H1 (cell line): ENCODE measurements at regions not wholly inside any gene's neighbourhood (a gene's known extent, or its start where the extent isn't known, plus 50 kb on each side); places are given as distances from the start of the nearest gene placed in this dataset.

Experiments
- CTCF ChIA-PET: fragments of 300-600 bp; sonication (Branson Sonifier 250); formaldehyde crosslinking; loops from one replicate; lab custom pipeline; 2021; ENCODE audit not compliant: partially characterized antibody; lab: Charles Lee
- POLR2A ChIA-PET: fragments of 300-600 bp; sonication (Branson Sonifier 250); formaldehyde crosslinking; loops from one replicate; lab custom pipeline; 2021; ENCODE audit warnings: inconsistent platforms; ENCODE audit not compliant: partially characterized antibody; lab: Charles Lee
- DNase-seq, 2 experiments: peaks; one replicate each; pipeline versions ENCODE4 v3.0.0 to v3.0.0-alpha.2; 2010 to 2022; ENCODE audit warnings: low spot score in 2 of 2, low read depth in 1 of 2, mixed read lengths in 1 of 2
- FAIRE-seq: peaks from 2 replicates; lab custom pipeline; 2011; peaks lifted over from hg19 to GRCh38; lab: Jason Lieb, UNC
- H2AFZ ChIP-seq: 2 replicates; pipeline ENCODE4 v1.8.1; 2012; ENCODE audit warnings: low read length, inconsistent platforms
- H2AK5ac ChIP-seq: 2 replicates; pipeline ENCODE4 v1.6.1; 2013; ENCODE audit warnings: low read depth, low read length
- H2BK120ac ChIP-seq: replicated peaks from 2 replicates; pipeline ENCODE3; 2013; ENCODE audit warnings: low read depth, low read length, inconsistent platforms
- H2BK12ac ChIP-seq: 2 replicates; pipeline ENCODE4 v1.6.1; 2013; ENCODE audit warnings: low read depth, low read length
- H2BK15ac ChIP-seq: 2 replicates; pipeline ENCODE4 v1.6.1; 2013; ENCODE audit warnings: low read length
- H2BK20ac ChIP-seq: 2 replicates; pipeline ENCODE4 v1.6.1; 2013; ENCODE audit warnings: low read length
- H2BK5ac ChIP-seq: 2 replicates; pipeline ENCODE4 v1.6.1; 2013; ENCODE audit warnings: low read depth, low read length
- H3K14ac ChIP-seq: 2 replicates; pipeline ENCODE4 v1.6.1; 2013; ENCODE audit warnings: inconsistent platforms; ENCODE audit not compliant: insufficient read length
- H3K18ac ChIP-seq: 2 replicates; pipeline ENCODE4 v1.6.1; 2013; ENCODE audit warnings: low read length; ENCODE audit errors: extremely low read depth
- H3K23ac ChIP-seq: 2 replicates; pipeline ENCODE4 v1.6.1; 2013; ENCODE audit warnings: inconsistent platforms; ENCODE audit not compliant: insufficient read length
- H3K23me2 ChIP-seq: 2 replicates; pipeline ENCODE4 v1.6.1; 2013; ENCODE audit warnings: low read depth, low read length
- H3K27ac ChIP-seq: 2 replicates; pipeline ENCODE4 v1.6.1; 2011; ENCODE audit warnings: low read depth, low read length, inconsistent platforms
- H3K27me3 ChIP-seq, 4 experiments: replicated peaks in 1 of 4; 1 replicate in 1 of 4; 2 replicates in 3 of 4; pipeline versions ENCODE4 v1.6.1 to v1.8.1; 2011 to 2013; ENCODE audit warnings: low read length in 3 of 4, mild to moderate bottlenecking in 3 of 4, inconsistent platforms in 2 of 4, mixed read lengths in 2 of 4, moderate library complexity in 1 of 4; ENCODE audit not compliant: control insufficient read depth in 3 of 4, insufficient read depth in 3 of 4; ENCODE audit errors: extremely low read depth in 1 of 4
- H3K36me3 ChIP-seq, 4 experiments: 2 replicates each; pipeline versions ENCODE4 v1.6.1 to v1.8.1; 2011 to 2013; ENCODE audit warnings: mild to moderate bottlenecking in 4 of 4, low read length in 3 of 4, moderate library complexity in 2 of 4, control low read depth in 1 of 4, inconsistent platforms in 1 of 4; ENCODE audit not compliant: insufficient read depth in 4 of 4, control insufficient read depth in 2 of 4
- H3K4ac ChIP-seq: replicated peaks from 2 replicates; pipeline ENCODE3; 2013; ENCODE audit warnings: low read length, low read depth, mixed read lengths, inconsistent platforms; ENCODE audit not compliant: insufficient read length
- H3K4me1 ChIP-seq, 4 experiments: replicated peaks in 1 of 4; 1 replicate in 1 of 4; 2 replicates in 3 of 4; pipeline versions ENCODE4 v1.6.1 to v1.8.1; 2011 to 2013; ENCODE audit warnings: low read length in 3 of 4, inconsistent platforms in 2 of 4, mixed read lengths in 1 of 4; ENCODE audit not compliant: insufficient read depth in 4 of 4, control insufficient read depth in 3 of 4
- H3K4me2 ChIP-seq, 2 experiments: 2 replicates each; pipeline versions ENCODE4 v1.6.1 to v1.8.1; 2011 to 2013; ENCODE audit warnings: low read depth in 2 of 2, low read length in 2 of 2, control low read depth in 1 of 2, inconsistent platforms in 1 of 2, mild to moderate bottlenecking in 1 of 2; ENCODE audit not compliant: insufficient read depth in 1 of 2
- H3K4me3 ChIP-seq, 4 experiments: fragments of 200-600, 300-600 bp in 1 of 4; sonication (generic), shearing (Covaris generic), sonication (Bioruptor Twin) in 1 of 4; 2 replicates each; pipeline versions ENCODE4 v1.5.1 to v1.8.1; 2011 to 2016; ENCODE audit warnings: low read length in 4 of 4, low read depth in 3 of 4, control low read depth in 2 of 4, inconsistent platforms in 2 of 4, mild to moderate bottlenecking in 2 of 4, mixed read lengths in 1 of 4, moderate library complexity in 1 of 4; ENCODE audit not compliant: insufficient read depth in 2 of 4; ENCODE audit errors: extremely low read depth in 1 of 4
- H3K56ac ChIP-seq: replicated peaks from 2 replicates; pipeline ENCODE3; 2013; ENCODE audit warnings: low read depth, mild to moderate bottlenecking, mixed read lengths, low read length, inconsistent platforms; ENCODE audit not compliant: insufficient read length
- H3K79me1 ChIP-seq: 2 replicates; pipeline ENCODE4 v1.6.1; 2013; ENCODE audit warnings: low read depth, low read length, control low read depth
- H3K79me2 ChIP-seq, 2 experiments: 2 replicates each; pipeline versions ENCODE4 v1.6.1 to v1.8.1; 2012 to 2013; ENCODE audit warnings: low read length in 2 of 2, mild to moderate bottlenecking in 2 of 2, inconsistent platforms in 1 of 2; ENCODE audit not compliant: insufficient read depth in 2 of 2, control insufficient read depth in 1 of 2
- H3K9ac ChIP-seq, 4 experiments: replicated peaks in 1 of 4; 1 replicate in 1 of 4; 2 replicates in 3 of 4; pipeline versions ENCODE4 v1.6.1 to v1.8.1; 2011 to 2013; ENCODE audit warnings: low read depth in 3 of 4, low read length in 3 of 4, control low read depth in 2 of 4, mild to moderate bottlenecking in 2 of 4, moderate library complexity in 2 of 4, inconsistent platforms in 1 of 4; ENCODE audit errors: extremely low read depth in 1 of 4
- H3K9me3 ChIP-seq, 2 experiments: 2 replicates each; pipeline versions ENCODE4 v1.6.1 to v1.8.1; 2012 to 2013; ENCODE audit warnings: mild to moderate bottlenecking in 2 of 2, moderate library complexity in 2 of 2, control low read depth in 1 of 2, inconsistent platforms in 1 of 2, low read depth in 1 of 2, low read length in 1 of 2, mixed read lengths in 1 of 2; ENCODE audit not compliant: insufficient read depth in 2 of 2
- H4K20me1 ChIP-seq, 2 experiments: replicated peaks in 1 of 2; 2 replicates each; pipeline versions ENCODE3 to v1.8.1; 2011 to 2013; ENCODE audit warnings: inconsistent platforms in 2 of 2, low read length in 2 of 2, mild to moderate bottlenecking in 1 of 2; ENCODE audit not compliant: insufficient read depth in 2 of 2, control insufficient read depth in 1 of 2
- H4K5ac ChIP-seq: 2 replicates; pipeline ENCODE4 v1.6.1; 2013; ENCODE audit warnings: low read length, low read depth, mixed read lengths, inconsistent platforms; ENCODE audit not compliant: insufficient read length
- H4K8ac ChIP-seq: 2 replicates; pipeline ENCODE4 v1.8.0; 2013; ENCODE audit warnings: mild to moderate bottlenecking, moderate library complexity, low read length, inconsistent platforms; ENCODE audit not compliant: insufficient read depth; ENCODE audit errors: extremely low read depth
- H4K91ac ChIP-seq: replicated peaks from 2 replicates; pipeline ENCODE3; 2013; ENCODE audit warnings: low read length, mixed read lengths, inconsistent platforms; ENCODE audit not compliant: insufficient read length
- KDM1A ChIP-seq: fragments of 200-600, 300-600 bp; sonication (generic); IDR thresholded peaks from 2 replicates; pipeline ENCODE4 v1.7.1; 2016; ENCODE audit warnings: mild to moderate bottlenecking, low read length, borderline replicate concordance
- RFX5 ChIP-seq: IDR thresholded peaks from 2 replicates; pipeline ENCODE4 v1.6.1; 2011; ENCODE audit warnings: low read depth, low read length, improper control_type of control experiment, borderline replicate concordance
- WGBS, 2 experiments: shearing (Covaris generic) in 1 of 2; methylation state at CpG; one replicate each; pipeline versions ENCODE4 v1.1.6 to v1.1.7; 2013 to 2015; ENCODE audit warnings: low lambda C conversion rate in 2 of 2, mixed read lengths in 2 of 2, inconsistent platforms in 1 of 2, low coverage in 1 of 2, missing lambda C conversion rate in 1 of 2; ENCODE audit not compliant: insufficient replicate concordance in 2 of 2, insufficient coverage in 1 of 2, insufficient read length in 1 of 2; ENCODE audit errors: extremely low coverage in 1 of 2, missing lambda C conversion rate in 1 of 2; 5-methylcytosine and 5-hydroxymethylcytosine counted together

GRCh38 chr3:132961991-132962390, 76.2 kb upstream of the TMEM108 start:
- no peak overlapping the region for H3K56ac ChIP-seq
- 100% methylated on average over 1 of the region's 1 CpG; no CpG with 5 or more reads in 1 of the 2 experiments for WGBS, 2 experiments
- no peak overlapping the region for H2AFZ ChIP-seq
- H3K27me3 ChIP-seq = no peaks in the 10 kb centered on the region
- no peak overlapping the region for H2BK120ac ChIP-seq
- DNase-seq = no peak
- H2BK15ac ChIP-seq = no peak overlapping the region
- no peak overlapping the region for H3K18ac ChIP-seq
- H3K4me1 ChIP-seq = no peaks in the 10 kb centered on the region
- H3K9me3 ChIP-seq = no peaks in the 10 kb centered on the region
- H3K36me3 ChIP-seq = no peaks in the 10 kb centered on the region
- CTCF ChIA-PET = interaction anchor here (1.1 to 1.2 kb wide), 2 partner anchors 9 to 25 kb away, joined by 3 read pairs; no protein-coding TSS in a partner anchor
- no peak overlapping the region for H3K4ac ChIP-seq
- H3K4me2 ChIP-seq = no peak overlapping the region
- no peak for FAIRE-seq
- no peak overlapping the region for H3K14ac ChIP-seq
- no peak overlapping the region for H2BK5ac ChIP-seq
- TF ChIP-seq RFX5 (no peak), KDM1A (no peak)
- H3K9ac ChIP-seq = no peak overlapping the region
- H3K23ac ChIP-seq = no peak overlapping the region
- no peaks in the 10 kb centered on the region for H3K79me1 ChIP-seq
- H4K5ac ChIP-seq = no peak overlapping the region
- POLR2A ChIA-PET = no interaction called here
- H3K4me3 ChIP-seq = no peak overlapping the region
- no peaks in the 10 kb centered on the region for H4K20me1 ChIP-seq
- H2AK5ac ChIP-seq = no peak overlapping the region
- H2BK12ac ChIP-seq = no peak overlapping the region
- no peaks in the 10 kb centered on the region for H3K79me2 ChIP-seq
- H4K8ac ChIP-seq = no peak overlapping the region
- H3K27ac ChIP-seq = no peak overlapping the region
- no peaks in the 10 kb centered on the region for H3K23me2 ChIP-seq
- no peak overlapping the region for H4K91ac ChIP-seq
- H2BK20ac ChIP-seq = no peak overlapping the region
